ENCODE measurements at regions not wholly inside any gene's neighbourhood (a gene's known extent, or its start where the extent isn't known, plus 50 kb on each side); places are given as distances from the start of the nearest gene placed in this dataset.

DNA sequence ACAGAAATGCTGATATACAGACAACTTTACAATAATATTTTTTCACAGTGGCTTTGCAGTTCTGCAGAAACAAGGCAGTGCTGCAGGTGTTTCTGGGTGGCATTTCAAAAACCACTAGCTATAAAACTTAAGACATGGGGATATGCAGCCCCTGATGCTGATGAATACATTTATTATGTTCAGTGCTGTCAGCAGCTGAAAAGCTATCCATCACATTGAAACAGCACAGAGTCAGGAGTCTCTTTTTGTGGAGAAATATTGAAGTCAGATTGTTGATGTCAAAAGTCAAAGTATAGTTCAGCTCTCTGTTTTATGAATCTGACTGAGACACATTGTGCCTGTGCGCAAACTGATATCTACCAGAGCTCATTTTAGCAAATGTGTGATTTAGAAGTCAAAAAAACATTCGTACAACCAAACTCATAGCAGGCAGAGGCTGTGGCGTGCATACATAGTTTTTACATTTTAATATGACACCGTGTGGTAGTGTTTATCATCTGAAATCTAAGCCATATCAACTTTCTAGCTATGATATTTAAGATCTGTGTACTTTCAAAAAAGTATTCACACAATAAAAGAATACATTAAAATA lies 467.6 kb downstream of the PRKD1 start:
- no peak for DNase-seq

DNA sequence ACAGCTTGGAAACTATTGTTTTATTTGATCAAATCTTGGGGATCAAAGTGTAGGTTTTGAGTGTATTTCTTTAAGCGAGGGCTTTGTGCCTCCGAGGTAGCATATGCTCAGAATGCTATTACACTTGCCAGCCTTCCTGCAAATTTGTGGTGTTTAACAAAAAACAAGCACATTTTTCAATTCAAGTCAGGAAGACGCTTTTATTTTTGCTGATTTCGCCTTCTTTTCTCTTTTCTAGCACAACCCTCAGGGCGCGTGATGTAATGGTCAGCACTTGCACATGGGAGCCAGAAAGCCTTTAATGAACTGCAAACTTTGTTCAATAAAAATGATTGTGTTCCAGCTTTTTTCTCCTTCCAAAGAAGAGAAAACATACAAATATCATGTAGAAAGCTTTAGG lies 466.5 kb downstream of the PRKD1 start:
- DNase-seq: no peak

DNA sequence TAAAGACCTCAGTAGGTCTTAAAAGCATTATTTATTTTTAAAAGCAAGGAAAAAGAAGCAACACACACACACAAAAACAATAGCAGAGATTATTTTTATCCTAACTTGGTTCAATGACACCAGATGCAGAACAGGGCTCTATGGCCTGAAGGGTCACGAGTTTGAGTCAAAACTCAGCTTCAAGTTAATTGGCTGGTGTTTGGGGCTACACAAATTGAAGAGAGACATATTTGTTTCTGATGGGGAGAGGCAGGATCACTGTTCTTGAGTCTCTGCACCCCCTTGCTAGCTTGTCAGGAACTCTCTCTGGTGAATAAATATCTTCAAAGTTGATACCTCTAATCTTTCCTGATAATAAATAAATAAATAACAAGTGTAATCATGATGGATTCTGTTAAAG lies 466.1 kb downstream of the PRKD1 start:
- DNase-seq: no peak

DNA sequence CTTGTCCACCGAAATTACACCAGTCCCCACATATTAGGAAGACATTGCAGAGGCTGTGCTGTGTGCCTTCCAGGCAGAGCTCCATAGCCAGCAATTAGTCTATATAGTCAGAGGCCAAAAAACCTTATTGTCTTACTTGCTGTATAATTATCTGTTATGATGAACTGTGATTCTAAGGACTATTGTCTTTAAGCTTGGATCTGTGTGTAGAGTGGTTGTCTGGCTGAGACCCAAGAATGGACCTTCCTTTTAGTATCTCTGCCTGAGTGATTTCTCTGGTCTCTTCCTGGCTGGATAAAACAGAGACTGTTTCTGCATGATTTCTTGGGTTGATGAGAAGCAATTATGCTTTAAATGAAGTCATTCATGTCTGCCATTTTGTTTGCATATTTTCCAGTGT lies 465.3 kb downstream of the PRKD1 start:
- DNase-seq: no peak

DNA sequence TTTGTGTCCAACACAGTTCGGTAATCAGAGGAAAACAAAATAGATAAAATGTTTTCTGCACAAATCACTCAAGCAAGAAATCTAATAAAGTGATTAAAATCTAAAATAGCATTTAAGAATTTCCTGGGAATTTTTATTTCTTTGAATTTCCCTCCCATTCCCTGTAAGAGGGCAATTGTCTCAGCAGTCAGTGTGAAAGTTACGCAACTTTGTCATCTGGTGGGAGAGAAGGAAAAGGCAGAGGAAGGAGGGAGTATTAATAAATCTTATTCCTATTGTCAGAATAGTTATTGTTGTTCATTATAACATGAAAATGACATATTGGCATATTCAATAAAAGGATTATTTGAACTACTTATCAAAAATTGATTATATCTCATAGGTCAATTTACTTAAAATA lies 464.9 kb downstream of the PRKD1 start:
- DNase-seq: no peak

DNA sequence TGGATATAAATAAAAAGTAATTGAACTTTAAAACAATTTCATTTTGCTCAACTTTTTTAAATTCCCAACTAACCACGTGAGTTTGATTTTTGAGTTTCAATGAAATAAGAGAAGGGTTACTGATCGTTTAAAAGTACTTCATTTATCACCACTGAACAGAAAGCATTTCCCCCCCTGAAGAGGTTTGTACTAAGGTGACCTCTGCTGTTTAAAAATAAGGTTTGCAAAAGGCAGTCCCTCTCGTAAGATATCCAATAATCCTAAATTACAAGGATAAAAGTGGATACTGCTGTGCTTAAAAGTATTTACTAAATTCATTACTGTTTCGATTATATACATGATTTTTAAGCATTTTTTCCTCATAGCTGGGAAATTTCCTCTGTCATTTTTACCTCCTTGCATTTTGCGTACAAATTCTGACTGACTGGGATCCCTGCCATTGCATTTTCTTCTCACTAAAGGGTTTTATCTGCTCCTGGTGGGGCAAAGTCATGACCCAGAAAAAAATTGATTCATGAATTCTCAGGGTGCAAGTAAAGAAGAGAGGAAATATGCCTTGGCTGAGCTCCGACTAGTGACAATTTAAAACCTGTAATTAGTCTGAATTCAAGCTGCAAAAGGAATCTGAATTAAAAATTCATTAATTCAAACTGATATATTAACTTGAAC lies 463.8 kb downstream of the PRKD1 start:
- DNase-seq: no peak

DNA sequence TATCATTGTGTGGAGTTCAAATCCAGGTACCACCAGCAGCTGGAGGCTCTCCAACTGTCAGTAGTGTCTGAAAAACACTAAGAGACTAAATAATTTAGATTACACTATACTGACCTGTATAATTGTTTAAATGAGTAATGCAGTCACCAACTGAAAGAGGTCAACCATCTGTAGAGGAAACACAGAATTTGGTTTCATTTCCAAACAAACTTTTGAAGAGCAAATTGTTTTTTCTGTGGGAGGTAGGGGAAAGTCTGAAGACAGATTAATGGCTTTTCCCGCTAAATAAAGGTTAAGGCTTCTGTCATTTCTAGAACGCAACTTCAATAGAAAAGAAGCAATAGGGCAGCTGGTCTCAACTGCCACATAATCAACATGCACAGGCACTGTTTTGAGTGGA lies 462.6 kb downstream of the PRKD1 start:
- DNase-seq: no peak

DNA sequence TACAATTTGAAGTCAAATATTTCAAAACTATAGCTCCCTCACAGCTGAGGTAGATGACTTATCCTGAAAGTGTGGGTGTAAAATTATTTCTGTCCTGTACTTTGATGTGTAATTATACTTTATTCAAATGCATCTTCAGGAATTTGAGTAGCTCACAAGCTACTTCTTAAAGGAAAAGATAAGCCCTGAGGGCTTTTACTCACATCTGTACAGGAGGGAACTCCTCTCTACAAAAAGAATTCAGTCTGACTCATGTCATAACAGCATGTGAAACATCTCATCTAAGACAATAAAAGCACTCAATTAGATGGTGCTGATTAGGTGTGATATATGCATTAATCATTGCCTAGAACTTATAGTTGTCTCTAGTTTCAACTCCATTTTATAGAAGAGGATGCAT lies 452.0 kb downstream of the PRKD1 start:
- no peak for DNase-seq

DNA sequence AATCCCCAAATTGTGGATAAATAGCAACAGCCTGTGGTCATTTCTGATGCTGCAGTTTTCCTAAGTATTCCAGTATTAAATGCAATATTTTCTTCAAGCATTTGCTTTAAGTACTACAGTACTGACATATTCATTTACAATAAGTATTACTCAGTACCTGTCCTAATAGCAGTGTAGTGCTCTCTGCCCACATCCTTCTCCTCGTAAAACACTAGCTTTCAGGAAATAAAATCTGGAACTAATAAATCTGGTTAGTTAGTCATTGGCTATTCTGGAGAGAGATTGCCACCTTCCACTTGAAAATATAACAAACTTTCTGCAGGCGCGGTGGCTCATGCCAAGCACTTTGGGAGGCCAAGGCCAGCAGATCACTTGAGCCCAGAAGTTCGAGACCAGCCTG lies 441.5 kb downstream of the PRKD1 start:
- DNase-seq: no peak

DNA sequence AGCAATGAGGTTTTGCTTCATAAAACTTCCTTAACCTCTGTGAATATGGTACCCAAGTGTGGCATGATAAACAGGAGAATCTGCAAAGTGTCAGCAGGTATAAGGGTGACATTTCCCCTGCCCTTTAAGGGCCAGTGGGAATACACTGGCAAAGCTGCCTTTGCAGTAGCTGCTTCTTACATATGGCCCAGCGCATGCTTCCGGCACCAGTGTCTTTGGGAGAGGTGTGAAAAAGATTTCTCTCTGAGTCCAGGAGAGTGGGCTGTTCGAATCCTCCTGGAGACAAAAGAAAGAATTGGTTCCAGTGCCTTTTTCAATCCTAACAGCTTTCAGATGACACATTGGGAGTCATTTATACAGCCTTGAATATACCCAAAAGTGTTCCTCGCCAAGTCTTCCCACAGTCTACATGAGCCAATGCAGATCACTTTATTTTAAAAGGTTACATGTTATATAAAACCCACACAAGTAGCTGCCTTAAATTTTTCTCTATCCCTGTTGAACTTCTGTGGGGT lies 437.7 kb downstream of the PRKD1 start:
- no peak for DNase-seq

DNA sequence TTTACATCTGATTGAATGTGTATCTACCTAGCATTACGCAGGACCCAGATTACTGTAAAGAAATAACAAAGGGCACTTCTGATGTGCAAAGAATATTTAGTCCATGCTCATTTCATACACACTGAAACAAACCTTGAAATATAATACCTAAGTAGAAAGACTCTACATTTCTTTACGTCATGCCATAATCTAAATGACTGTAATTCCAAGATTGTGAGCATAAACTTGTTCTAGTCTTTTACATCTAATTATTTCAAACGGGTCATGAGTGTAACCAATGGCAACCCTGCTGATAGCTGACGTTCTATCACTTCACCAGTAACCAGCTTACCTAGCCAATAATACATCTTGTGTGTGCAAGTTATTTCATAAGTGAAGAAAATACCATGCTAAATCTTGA lies 433.8 kb downstream of the PRKD1 start:
- no peak for DNase-seq

DNA sequence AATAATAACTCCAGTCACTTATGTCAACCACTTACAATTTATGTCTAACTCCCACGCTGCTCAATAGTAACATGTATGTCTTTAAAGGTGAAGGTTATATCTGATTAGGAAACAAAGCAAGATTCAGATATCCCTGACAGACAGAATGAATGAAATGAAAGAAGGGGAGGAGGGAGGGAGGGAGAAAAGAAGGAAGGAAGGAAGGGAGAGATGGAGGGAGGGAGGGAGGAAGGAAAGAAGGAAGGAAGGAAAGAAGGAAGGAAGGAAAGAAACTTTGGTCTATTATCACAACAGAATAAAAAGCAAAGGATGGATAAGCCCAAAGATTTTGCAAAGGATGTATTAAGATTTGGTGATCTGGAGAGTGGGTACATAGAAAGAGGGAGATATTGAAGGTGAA lies 433.3 kb downstream of the PRKD1 start:
- no peak for DNase-seq

DNA sequence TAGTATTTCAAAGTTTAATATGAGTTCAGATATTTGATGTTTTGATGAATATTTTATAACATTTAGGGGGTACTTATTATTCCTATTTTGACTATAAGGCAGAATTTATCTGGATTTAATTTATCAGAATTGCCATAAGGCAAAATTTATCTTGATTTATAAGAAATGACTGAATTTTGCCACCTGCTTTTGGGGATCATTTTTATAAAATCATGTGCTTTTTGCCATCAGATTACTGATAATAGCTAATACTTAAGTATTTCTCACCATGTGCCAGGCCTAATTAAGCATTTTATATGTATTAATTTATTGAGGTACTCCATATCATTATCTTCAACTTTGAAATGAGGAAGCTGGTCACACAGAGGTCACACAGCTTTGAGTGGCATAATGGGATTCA lies 423.7 kb downstream of the PRKD1 start:
- DNase-seq: no peak

DNA sequence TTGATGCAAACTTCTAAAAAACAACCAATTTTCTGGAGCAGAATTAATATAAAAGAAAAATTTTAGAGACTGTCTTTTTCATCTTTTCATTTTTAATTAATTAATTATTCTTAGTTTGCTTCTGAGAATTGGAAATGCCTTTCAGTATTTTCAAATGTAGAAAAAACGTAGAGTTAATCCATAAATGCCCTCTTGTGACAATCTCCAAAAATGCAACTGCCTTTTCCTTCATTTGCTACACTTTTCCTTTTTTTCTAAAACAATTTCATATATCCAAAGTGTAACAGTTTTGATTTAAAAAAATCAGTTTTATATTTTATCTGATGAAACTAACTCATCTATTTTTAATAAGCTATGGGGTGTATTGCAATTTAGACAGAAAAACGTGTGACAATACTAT lies 409.3 kb downstream of the PRKD1 start:
- DNase-seq: no peak

DNA sequence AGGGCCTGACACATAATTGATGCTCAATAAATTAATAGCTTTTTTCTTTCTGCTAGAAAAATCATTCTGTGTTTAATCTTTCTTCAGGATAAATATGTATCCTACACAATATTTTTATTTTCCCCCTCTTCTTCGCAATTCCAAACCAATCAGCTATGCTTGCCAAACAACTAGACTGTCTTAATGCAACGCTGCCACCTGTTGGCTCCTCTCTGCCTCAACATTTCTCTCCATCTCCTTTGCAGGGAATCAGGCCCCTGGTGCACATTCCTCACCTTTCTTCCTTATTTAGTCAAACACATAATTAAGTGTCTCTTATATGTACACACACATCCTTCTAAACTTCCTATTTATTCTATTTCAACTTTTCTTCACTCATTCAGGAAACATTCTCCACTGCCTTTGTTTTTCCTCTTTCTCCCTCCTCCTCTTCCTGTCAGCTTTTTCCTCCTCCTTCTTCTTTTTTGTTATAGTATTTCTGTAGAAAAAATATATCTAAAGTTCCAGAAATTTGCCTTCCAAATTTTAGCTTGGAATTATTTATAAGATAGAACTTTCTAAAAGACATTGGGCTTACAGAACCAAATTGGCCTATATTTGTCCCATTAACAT lies 406.0 kb downstream of the PRKD1 start:
- no peak for DNase-seq

All from renal pelvis (tissue), 1 donor.